HUES6 (cell line): ENCODE measurements at regions not wholly inside any gene's neighbourhood (a gene's known extent, or its start where the extent isn't known, plus 50 kb on each side); places are given as distances from the start of the nearest gene placed in this dataset.

Source experiments
- H3K27ac ChIP-seq: 2 replicates; pipeline ENCODE4 v1.7.0; 2013; ENCODE audit warnings: low read depth, mild to moderate bottlenecking, low read length, inconsistent platforms
- H3K27me3 ChIP-seq: 2 replicates; pipeline ENCODE4 v1.6.1; 2013; ENCODE audit warnings: low read length; ENCODE audit not compliant: control insufficient read depth, insufficient read depth
- H3K36me3 ChIP-seq: 2 replicates; pipeline ENCODE4 v1.6.1; 2013; ENCODE audit warnings: low read length; ENCODE audit not compliant: control insufficient read depth, insufficient read depth
- H3K4me1 ChIP-seq: 2 replicates; pipeline ENCODE4 v1.6.1; 2013; ENCODE audit warnings: low read length; ENCODE audit not compliant: control insufficient read depth, insufficient read depth
- H3K4me3 ChIP-seq: 2 replicates; pipeline ENCODE4 v1.5.1; 2013; ENCODE audit warnings: low read depth, low read length
- H3K9ac ChIP-seq: one replicate; pipeline ENCODE4 v1.6.1; 2013; ENCODE audit warnings: mild to moderate bottlenecking, low read length
- H3K9me3 ChIP-seq: 2 replicates; pipeline ENCODE4 v1.6.1; 2013; ENCODE audit warnings: low read depth, low read length; ENCODE audit not compliant: control insufficient read depth, insufficient read depth

- Histone ChIP-seq H3K4me3 (no peak overlapping the region), H3K9me3 (peaks cover 82% of the 10 kb centered on the region), H3K36me3 (peaks cover 100% of the 10 kb centered on the region)
Measured at GRCh38 chr15:25051399-25052154, 96.8 kb downstream of the SNRPN start.

DNA sequence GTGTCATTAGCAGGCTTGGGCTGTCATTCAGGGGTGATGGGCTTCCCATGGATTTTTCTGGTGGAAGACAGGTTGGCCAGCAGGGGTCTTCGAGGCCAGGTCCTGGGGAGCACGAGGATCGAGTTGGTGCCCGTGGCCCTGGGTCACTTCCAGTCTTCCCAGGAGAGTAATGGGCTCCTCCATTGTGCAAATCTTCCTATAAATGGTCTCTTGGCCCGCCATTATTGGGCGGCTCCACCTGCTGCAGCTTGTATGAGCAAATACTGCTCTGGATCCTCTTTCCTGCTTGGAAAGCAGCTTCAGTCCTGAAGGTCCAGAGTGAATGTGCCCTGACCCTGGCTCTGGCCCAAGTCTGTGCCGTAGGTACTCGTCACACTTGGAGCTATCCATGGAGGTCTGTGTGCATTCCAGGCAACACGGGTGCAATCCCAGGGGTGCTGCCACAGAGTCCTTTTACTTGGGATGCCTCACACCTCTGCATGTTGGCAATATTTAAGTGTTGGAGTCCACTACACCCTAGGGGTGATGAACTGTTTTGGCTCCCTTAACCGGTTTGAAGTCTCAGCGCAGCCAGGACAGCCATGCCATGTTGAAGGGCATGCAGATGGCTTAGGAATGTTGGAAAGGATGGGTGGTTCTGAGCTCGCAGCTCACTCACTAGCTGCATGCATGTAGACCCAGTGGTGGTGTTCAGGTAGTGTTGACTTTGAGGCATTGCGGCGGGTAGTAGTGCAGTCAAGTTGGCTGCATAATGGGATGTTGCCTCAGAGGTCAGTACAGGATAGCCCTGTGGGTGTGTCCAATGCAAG, 97.6 kb downstream of the SNRPN start:
- H3K27ac ChIP-seq, result no peak overlapping the region
- peaks cover 85% of the 10 kb centered on the region for H3K9me3 ChIP-seq
- H3K9ac ChIP-seq, result no peak overlapping the region
- H3K4me1 ChIP-seq, result no peaks in the 10 kb centered on the region
- H3K4me3 ChIP-seq, result no peak overlapping the region
- H3K27me3 ChIP-seq, result no peaks in the 10 kb centered on the region
- peaks cover 100% of the 10 kb centered on the region for H3K36me3 ChIP-seq

More at GRCh38 chr15:25051399-25052154, 96.8 kb downstream of the SNRPN start:
- no peaks in the 10 kb centered on the region for H3K27me3 ChIP-seq
- H3K27ac ChIP-seq, result no peak overlapping the region
- H3K4me1 ChIP-seq, result no peaks in the 10 kb centered on the region
- no peak overlapping the region for H3K9ac ChIP-seq

- no peak overlapping the region for H3K9ac ChIP-seq
- no peak overlapping the region for H3K27ac ChIP-seq
- no peak overlapping the region for H3K4me3 ChIP-seq
- H3K9me3 ChIP-seq, result peaks cover 91% of the 10 kb centered on the region
- peaks cover 100% of the 10 kb centered on the region for H3K36me3 ChIP-seq
- H3K27me3 ChIP-seq, result no peaks in the 10 kb centered on the region
- no peaks in the 10 kb centered on the region for H3K4me1 ChIP-seq
Measured at GRCh38 chr15:25053000-25053815, 98.4 kb downstream of the SNRPN start.

DNA sequence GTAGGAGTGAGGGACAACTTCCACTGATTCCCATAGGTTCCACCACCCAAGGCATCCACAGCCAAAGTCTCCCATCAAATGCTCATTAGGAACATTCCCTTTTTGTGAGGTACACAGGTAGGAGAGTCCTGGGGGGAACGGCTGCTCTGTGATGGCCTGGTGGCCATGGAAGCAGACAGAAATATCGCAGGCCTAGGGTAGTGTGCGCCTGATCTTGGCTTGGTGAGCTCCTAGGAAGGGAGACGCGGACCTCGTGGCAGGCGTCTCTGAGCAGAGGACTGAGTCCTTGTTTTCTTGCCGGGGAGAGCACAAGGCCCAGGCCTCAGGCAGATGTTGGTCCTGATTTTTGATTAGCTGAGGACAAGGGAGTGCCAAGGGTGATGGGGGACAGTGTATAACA, 99.5 kb downstream of the SNRPN start:
- Histone ChIP-seq H3K4me1 (no peaks in the 10 kb centered on the region), H3K9ac (no peak overlapping the region), H3K9me3 (peaks cover 100% of the 10 kb centered on the region), H3K36me3 (peaks cover 100% of the 10 kb centered on the region), H3K27ac (no peak overlapping the region), H3K4me3 (no peak overlapping the region), H3K27me3 (no peaks in the 10 kb centered on the region)

GRCh38 chr15:25054943-25055342, 100.2 kb downstream of the SNRPN start:
- Histone ChIP-seq H3K9ac (no peak overlapping the region), H3K36me3 (peaks cover 100% of the 10 kb centered on the region), H3K27ac (no peak overlapping the region), H3K4me1 (no peaks in the 10 kb centered on the region), H3K9me3 (peaks cover 100% of the 10 kb centered on the region), H3K4me3 (no peak overlapping the region), H3K27me3 (no peaks in the 10 kb centered on the region)

GRCh38 chr15:25055356-25056068, 100.7 kb downstream of the SNRPN start:
- Histone ChIP-seq H3K9me3 (peaks cover 100% of the 10 kb centered on the region), H3K9ac (no peak overlapping the region), H3K27me3 (no peaks in the 10 kb centered on the region), H3K27ac (no peak overlapping the region), H3K36me3 (peaks cover 100% of the 10 kb centered on the region), H3K4me1 (no peaks in the 10 kb centered on the region), H3K4me3 (no peak overlapping the region)

DNA sequence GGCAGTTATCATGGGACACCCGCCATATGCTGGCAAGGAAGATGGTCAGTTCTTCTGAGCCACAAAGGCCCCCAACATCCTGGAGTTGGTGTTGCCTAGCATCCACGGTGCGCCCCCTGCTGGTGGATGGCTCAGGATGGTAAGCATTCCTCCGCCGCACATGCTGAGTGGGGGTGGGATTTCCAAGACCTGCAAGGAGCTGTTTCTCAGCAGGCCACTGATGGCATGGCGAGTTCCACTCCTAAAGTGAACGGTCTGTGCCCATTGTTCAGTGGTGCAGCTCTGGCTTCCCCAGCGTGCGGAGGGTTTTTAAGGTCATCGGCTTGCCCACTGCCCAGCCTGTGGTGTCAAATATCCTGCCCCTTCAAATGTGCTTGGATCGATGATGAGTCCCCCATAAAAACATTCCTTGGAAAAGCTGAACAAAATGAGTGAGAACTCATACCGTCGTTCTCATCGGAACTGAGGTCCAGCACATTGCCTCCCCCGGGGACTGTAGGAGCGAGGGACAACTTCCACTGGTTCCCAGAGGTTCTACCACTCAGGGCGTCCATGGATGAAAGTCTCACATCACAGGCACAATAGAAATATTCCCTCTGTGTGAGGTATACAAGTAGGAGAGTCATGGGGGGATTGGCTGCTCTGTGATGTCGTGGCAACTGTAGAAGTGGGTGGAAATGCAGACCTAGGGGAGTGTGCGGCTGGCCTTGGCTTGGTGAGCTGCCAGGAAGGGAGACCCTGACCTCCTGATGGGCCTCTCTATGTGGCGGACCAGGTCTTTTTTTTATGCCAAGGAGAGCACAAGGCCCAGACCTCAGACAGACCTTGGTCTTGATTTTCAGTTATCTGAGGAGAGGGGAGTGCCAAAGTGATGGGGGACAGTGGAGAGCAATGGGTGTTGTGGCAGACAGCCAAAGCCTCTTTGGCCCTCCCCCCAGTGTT, 102.0 kb downstream of the SNRPN start:
- Histone ChIP-seq H3K9me3 (peaks cover 100% of the 10 kb centered on the region), H3K9ac (no peak overlapping the region), H3K27me3 (no peaks in the 10 kb centered on the region), H3K4me3 (no peak overlapping the region), H3K4me1 (no peaks in the 10 kb centered on the region), H3K36me3 (peaks cover 100% of the 10 kb centered on the region), H3K27ac (no peak overlapping the region)

DNA sequence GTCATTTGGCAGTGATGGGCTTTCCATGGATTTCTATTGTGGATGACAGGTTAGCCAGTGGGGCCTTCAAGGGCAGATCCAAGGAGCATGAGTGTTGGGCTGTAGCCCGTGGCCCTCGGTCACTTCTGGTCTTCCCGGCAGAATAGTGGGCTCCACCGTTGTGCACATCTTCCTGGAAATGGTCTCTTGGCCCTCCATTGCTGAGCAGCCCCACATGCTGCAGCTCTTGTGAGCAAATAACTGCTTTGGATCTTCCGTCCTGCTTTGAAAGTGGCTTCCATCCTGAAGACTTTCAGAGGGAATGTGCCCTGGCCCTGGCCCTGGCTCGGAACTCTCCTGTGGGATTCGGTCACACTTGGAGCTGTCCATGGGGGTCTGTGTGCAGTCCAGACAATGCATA, 102.8 kb downstream of the SNRPN start:
- H3K9me3 ChIP-seq, result peaks cover 100% of the 10 kb centered on the region

DNA sequence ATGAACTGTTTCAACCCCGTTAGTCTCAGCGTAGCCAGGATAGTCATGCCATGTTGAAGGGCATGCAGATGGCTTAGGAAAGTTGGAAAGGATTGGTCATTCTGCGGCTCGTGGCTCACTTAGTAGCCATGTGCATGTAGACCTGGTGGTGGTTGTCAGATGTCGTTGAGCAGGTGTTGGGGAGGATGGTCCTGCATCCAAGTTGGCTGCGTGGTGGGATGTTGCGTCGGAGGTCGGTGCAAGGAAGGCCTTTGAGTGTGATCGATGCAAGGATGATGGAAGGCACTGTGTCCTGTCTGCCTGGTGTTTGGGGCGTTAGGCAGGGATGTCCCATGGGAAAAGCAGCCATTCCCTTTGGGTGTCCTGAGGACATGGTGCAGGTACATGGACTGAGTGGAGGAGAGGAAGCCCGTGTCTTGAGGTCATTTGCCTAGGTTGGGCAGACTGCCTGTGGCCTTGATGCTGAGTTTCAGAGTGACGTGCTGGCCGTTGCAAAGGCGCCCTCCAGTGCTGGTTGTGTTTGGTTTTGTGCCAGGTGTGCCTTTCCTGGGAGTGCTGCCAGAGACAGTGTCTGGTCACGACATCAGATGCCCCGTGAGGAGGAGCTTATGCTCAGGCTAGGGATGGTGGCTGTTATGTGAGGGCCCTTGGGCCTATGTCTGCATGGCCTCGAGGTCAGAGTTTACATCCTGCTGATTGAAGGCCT, 103.4 kb downstream of the SNRPN start:
- Histone ChIP-seq H3K27me3 (no peaks in the 10 kb centered on the region), H3K9ac (no peak overlapping the region), H3K27ac (no peak overlapping the region), H3K9me3 (peaks cover 100% of the 10 kb centered on the region), H3K4me3 (no peak overlapping the region; the same call in 1 of the 2 replicates), H3K36me3 (peaks cover 100% of the 10 kb centered on the region), H3K4me1 (no peaks in the 10 kb centered on the region)

More for the DNA sequence above, 102.8 kb downstream of the SNRPN start:
- Histone ChIP-seq H3K4me3 (no peak overlapping the region), H3K4me1 (no peaks in the 10 kb centered on the region), H3K9ac (no peak overlapping the region), H3K36me3 (peaks cover 100% of the 10 kb centered on the region), H3K27ac (no peak overlapping the region), H3K27me3 (no peaks in the 10 kb centered on the region)
